Lower lobe of right lung (tissue), 2 donors: ENCODE measurements at regions not wholly inside any gene's neighbourhood (a gene's known extent, or its start where the extent isn't known, plus 50 kb on each side); places are given as distances from the start of the nearest gene placed in this dataset.
A peak's percentile ranks its signal among the peaks of the same experiment; 100 is the strongest.

Experiments
- ATAC-seq, 2 donors: fragments of 200-7000 bp; cut with Tn5 transposase; one replicate each; pipeline ENCODE4 v1.9.1; 2020 to 2022; ENCODE audit warnings: mild to moderate bottlenecking in 2 of 2, moderate library complexity in 2 of 2
- DNase-seq: peaks from one replicate; pipeline ENCODE4 v3.0.0-alpha.2; 2020
- H3K27ac ChIP-seq: fragments of 200-600 bp; one replicate; pipeline ENCODE4 v1.8.0; 2022
- H3K27me3 ChIP-seq: fragments of 200-600 bp; one replicate; pipeline ENCODE4 v1.8.0; 2022; ENCODE audit warnings: low read depth
- H3K36me3 ChIP-seq: fragments of 200-600 bp; one replicate; pipeline ENCODE4 v1.8.0; 2022; ENCODE audit warnings: mild to moderate bottlenecking
- H3K4me1 ChIP-seq: fragments of 200-600 bp; one replicate; pipeline ENCODE4 v1.8.0; 2022
- H3K4me3 ChIP-seq: fragments of 200-600 bp; one replicate; pipeline ENCODE4 v1.8.0; 2022; ENCODE audit warnings: mild to moderate bottlenecking
- H3K9me3 ChIP-seq: fragments of 200-600 bp; one replicate; pipeline ENCODE4 v1.8.0; 2022
- CTCF ChIP-seq: fragments of 200-600 bp; IDR thresholded peaks from one replicate; pipeline ENCODE4 v1.8.0; 2022; ENCODE audit warnings: antibody characterized with exemption, mild to moderate bottlenecking
- intact Hi-C: fragments of 100-400 bp; cut with DNase I; formaldehyde crosslinking; loops from one replicate; pipeline ENCODE4 v1.11.0; 2022
- donor health status: DM: no; HTN: yes; CAD: no; lungs with severe emphysema.

- no peak overlapping the region for H3K27ac ChIP-seq
- intact Hi-C loops: no loop called here
Observed at GRCh38 chr7:15801041-15801440, 114.6 kb upstream of the MEOX2 start.

GRCh38 chr7:15798081-15798480 is 111.6 kb upstream of the MEOX2 start:
- Histone ChIP-seq H3K27me3 (no peaks in the 10 kb centered on the region), H3K27ac (peak overlapping the region; percentile 38), H3K36me3 (no peaks in the 10 kb centered on the region), H3K9me3 (no peaks in the 10 kb centered on the region), H3K4me3 (no peak overlapping the region), H3K4me1 (no peaks in the 10 kb centered on the region)
- TF ChIP-seq CTCF: no peak
- intact Hi-C loops: no loop called here
- DNase-seq: no peak
- ATAC-seq: no peak

More at GRCh38 chr7:15801041-15801440, 114.6 kb upstream of the MEOX2 start:
- H3K36me3 ChIP-seq: no peaks in the 10 kb centered on the region
- H3K4me1 ChIP-seq: no peaks in the 10 kb centered on the region
- H3K9me3 ChIP-seq: no peaks in the 10 kb centered on the region
- H3K4me3 ChIP-seq: no peak overlapping the region
- DNase-seq: no peak
- ATAC-seq: no peak
- no peak for TF ChIP-seq CTCF
- no peaks in the 10 kb centered on the region for H3K27me3 ChIP-seq

GRCh38 chr7:15795393-15795792 is 108.9 kb upstream of the MEOX2 start:
- Histone ChIP-seq H3K36me3 (no peaks in the 10 kb centered on the region), H3K9me3 (no peaks in the 10 kb centered on the region), H3K27me3 (no peaks in the 10 kb centered on the region), H3K4me3 (no peak overlapping the region), H3K27ac (no peak overlapping the region), H3K4me1 (no peaks in the 10 kb centered on the region)
- intact Hi-C loops: no loop called here
- DNase-seq (no peak), ATAC-seq (no peak)
- no peak for TF ChIP-seq CTCF

GRCh38 chr7:15794801-15795200 is 108.3 kb upstream of the MEOX2 start:
- no peak overlapping the region for H3K4me3 ChIP-seq
- no peaks in the 10 kb centered on the region for H3K27me3 ChIP-seq
- H3K36me3 ChIP-seq: no peaks in the 10 kb centered on the region
- H3K4me1 ChIP-seq: no peaks in the 10 kb centered on the region
- no peaks in the 10 kb centered on the region for H3K9me3 ChIP-seq
- no peak for DNase-seq
- no peak overlapping the region for H3K27ac ChIP-seq
- intact Hi-C loops: no loop called here
- ATAC-seq: no peak
- no peak for TF ChIP-seq CTCF

- no peak for ATAC-seq
- TF ChIP-seq CTCF: no peak
- H3K27ac ChIP-seq: no peak overlapping the region
- no peaks in the 10 kb centered on the region for H3K4me1 ChIP-seq
- no peak for DNase-seq
- H3K9me3 ChIP-seq: no peaks in the 10 kb centered on the region
- no peak overlapping the region for H3K4me3 ChIP-seq
- no peaks in the 10 kb centered on the region for H3K36me3 ChIP-seq
- no peaks in the 10 kb centered on the region for H3K27me3 ChIP-seq
- intact Hi-C loops: no loop called here
Observed at GRCh38 chr7:15784694-15785030, 98.2 kb upstream of the MEOX2 start.
